IMR-90 (cell line): ENCODE measurements at regions not wholly inside any gene's neighbourhood (a gene's known extent, or its start where the extent isn't known, plus 50 kb on each side); places are given as distances from the start of the nearest gene placed in this dataset.

ENCODE experiments used
- ATAC-seq: fragments of 200-7000 bp; cut with Tn5 transposase; 2 replicates; pipeline ENCODE4 v1.9.1; 2020; ENCODE audit warnings: low read depth, mild to moderate bottlenecking, moderate library complexity
- BruUV-seq: library from RNA; stranded (reverse); fragments of 400-500 nt; replicated peaks from 2 replicates; lab custom pipeline; 2021; lab: Mats Ljungman, UMichigan
- CTCF ChIA-PET: fragments of 300-600 bp; formaldehyde crosslinking; extraction: SDS; loops from one replicate; lab custom pipeline; 2021; ENCODE audit warnings: antibody characterized with exemption; lab: Yijun Ruan, JAX
- POLR2A ChIA-PET: fragments of 300-600 bp; sonication (Branson Sonifier 250); formaldehyde crosslinking; loops from one replicate; lab custom pipeline; 2022; ENCODE audit warnings: antibody characterized with exemption; ENCODE audit not compliant: unreplicated experiment; lab: Charles Lee
- DNase-seq: peaks from one replicate; pipeline ENCODE4 v3.0.0; 2013
- H2AFZ ChIP-seq: replicated peaks from 2 replicates; pipeline ENCODE3; 2013; ENCODE audit warnings: low read length, mild to moderate bottlenecking; ENCODE audit not compliant: poor library complexity
- H2AK5ac ChIP-seq: 2 replicates; pipeline ENCODE4 v1.6.1; 2013; ENCODE audit warnings: low read depth, low read length, inconsistent platforms
- H2AK9ac ChIP-seq: replicated peaks from 2 replicates; pipeline ENCODE3; 2013; ENCODE audit warnings: mild to moderate bottlenecking, low read depth, low read length, moderate library complexity; ENCODE audit not compliant: poor library complexity
- H2BK120ac ChIP-seq: 2 replicates; pipeline ENCODE4 v1.6.1; 2013; ENCODE audit warnings: low read depth, low read length, inconsistent platforms
- H2BK15ac ChIP-seq: 3 replicates; pipeline ENCODE4 v1.6.1; 2013; ENCODE audit warnings: low read depth, low read length, inconsistent platforms
- H2BK20ac ChIP-seq: 2 replicates; pipeline ENCODE4 v1.6.1; 2013; ENCODE audit warnings: low read depth, mild to moderate bottlenecking, inconsistent platforms, low read length, moderate library complexity
- H2BK5ac ChIP-seq: 2 replicates; pipeline ENCODE4 v1.6.1; 2013; ENCODE audit warnings: mild to moderate bottlenecking, low read depth, low read length, inconsistent platforms; ENCODE audit not compliant: poor library complexity, severe bottlenecking
- H3K14ac ChIP-seq: replicated peaks from 2 replicates; pipeline ENCODE4 v1.6.1; 2013; ENCODE audit warnings: low read depth, low read length, inconsistent platforms
- H3K18ac ChIP-seq: 2 replicates; pipeline ENCODE4 v1.6.1; 2013; ENCODE audit warnings: low read depth, low read length, control low read depth
- H3K23ac ChIP-seq: 2 replicates; pipeline ENCODE4 v1.6.1; 2013; ENCODE audit warnings: low read depth, low read length, inconsistent platforms
- H3K27ac ChIP-seq: 2 replicates; pipeline ENCODE4 v1.5.1; 2013; ENCODE audit warnings: mild to moderate bottlenecking, control low read depth, low read length; ENCODE audit not compliant: insufficient read depth
- H3K27me3 ChIP-seq: 2 replicates; pipeline ENCODE4 v1.6.1; 2013; ENCODE audit warnings: low read length; ENCODE audit not compliant: control insufficient read depth, insufficient read depth
- H3K36me3 ChIP-seq: 2 replicates; pipeline ENCODE4 v1.6.1; 2013; ENCODE audit warnings: low read length, mixed read lengths; ENCODE audit not compliant: control insufficient read depth, insufficient read depth
- H3K4ac ChIP-seq: 2 replicates; pipeline ENCODE4 v1.6.1; 2013; ENCODE audit warnings: low read depth, low read length, inconsistent platforms
- H3K4me1 ChIP-seq: 2 replicates; pipeline ENCODE4 v1.6.1; 2013; ENCODE audit warnings: low read length, mixed read lengths; ENCODE audit not compliant: control insufficient read depth, insufficient read depth
- H3K4me2 ChIP-seq: 2 replicates; pipeline ENCODE4 v1.6.1; 2013; ENCODE audit warnings: low read depth, mild to moderate bottlenecking, control low read depth, low read length, moderate library complexity
- H3K4me3 ChIP-seq: 2 replicates; pipeline ENCODE4 v1.5.1; 2013; ENCODE audit warnings: low read depth, mild to moderate bottlenecking, control low read depth, low read length, moderate library complexity; ENCODE audit not compliant: insufficient read depth
- H3K56ac ChIP-seq: 2 replicates; pipeline ENCODE4 v1.6.1; 2013; ENCODE audit warnings: low read length, inconsistent platforms; ENCODE audit not compliant: insufficient read depth; ENCODE audit errors: extremely low read depth
- H3K79me1 ChIP-seq, 2 experiments: 2 replicates each; pipeline ENCODE4 v1.6.1; 2013; ENCODE audit warnings: low read length in 2 of 2, inconsistent platforms in 1 of 2, low read depth in 1 of 2
- H3K9ac ChIP-seq: 2 replicates; pipeline ENCODE4 v1.6.1; 2013; ENCODE audit warnings: low read depth, low read length, control low read depth
- H3K9me1 ChIP-seq: 2 replicates; pipeline ENCODE4 v1.6.1; 2013; ENCODE audit warnings: low read length, inconsistent platforms; ENCODE audit not compliant: insufficient read depth
- H3K9me3 ChIP-seq: 2 replicates; pipeline ENCODE4 v1.6.1; 2013; ENCODE audit warnings: low read length; ENCODE audit not compliant: control insufficient read depth, insufficient read depth
- H4K20me1 ChIP-seq: 2 replicates; pipeline ENCODE4 v1.6.1; 2013; ENCODE audit warnings: low read length, inconsistent platforms; ENCODE audit not compliant: insufficient read depth
- H4K5ac ChIP-seq: 2 replicates; pipeline ENCODE4 v1.6.1; 2013; ENCODE audit warnings: mild to moderate bottlenecking, low read depth, low read length, control low read depth
- H4K8ac ChIP-seq, 2 experiments: 2 replicates each; pipeline ENCODE4 v1.6.1; 2013; ENCODE audit warnings: low read depth in 2 of 2, low read length in 2 of 2, control low read depth in 1 of 2, inconsistent platforms in 1 of 2
- H4K91ac ChIP-seq: 2 replicates; pipeline ENCODE4 v1.6.1; 2013; ENCODE audit warnings: low read depth, low read length, inconsistent platforms; ENCODE audit not compliant: insufficient read depth
- CEBPB ChIP-seq: IDR thresholded peaks from 2 replicates; pipeline ENCODE4 v1.6.1; 2012; ENCODE audit warnings: low read depth, low read length, improper control_type of control experiment
- ELK1 ChIP-seq: fragments of 150-350 bp; IDR thresholded peaks from 2 replicates; pipeline ENCODE4 v1.6.1; 2016; ENCODE audit warnings: low read depth, mild to moderate bottlenecking, low read length, moderate library complexity, borderline replicate concordance
- FOS ChIP-seq: fragments of 150-350 bp; IDR thresholded peaks from 2 replicates; pipeline ENCODE4 v1.6.1; 2016; ENCODE audit warnings: low read depth, low read length
- MAFK ChIP-seq: IDR thresholded peaks from 2 replicates; pipeline ENCODE4 v1.6.1; 2012; ENCODE audit warnings: low read depth, low read length, improper control_type of control experiment
- MAZ ChIP-seq: IDR thresholded peaks from 2 replicates; pipeline ENCODE4 v1.6.1; 2012; ENCODE audit warnings: low read depth, mild to moderate bottlenecking, low read length, improper control_type of control experiment, moderate library complexity, borderline replicate concordance
- MXI1 ChIP-seq: IDR thresholded peaks from 2 replicates; pipeline ENCODE4 v1.6.1; 2012; ENCODE audit warnings: low read depth, mild to moderate bottlenecking, low read length, moderate library complexity, borderline replicate concordance
- RAD21 ChIP-seq: IDR thresholded peaks from 2 replicates; pipeline ENCODE4 v1.6.1; 2012; ENCODE audit warnings: low read length, improper control_type of control experiment
- RCOR1 ChIP-seq: IDR thresholded peaks from 2 replicates; pipeline ENCODE4 v1.6.1; 2012; ENCODE audit warnings: mild to moderate bottlenecking, low read length, improper control_type of control experiment; ENCODE audit not compliant: insufficient replicate concordance
- whole genome bisulfite sequencing, 2 experiments: methylation state at CpG; one replicate each; pipeline versions ENCODE4 v1.1.5 to v1.1.7; 2013; ENCODE audit warnings: missing lambda C conversion rate in 2 of 2; ENCODE audit not compliant: insufficient read length in 1 of 2; ENCODE audit errors: extremely low coverage in 2 of 2; 5-methylcytosine and 5-hydroxymethylcytosine counted together
- dilution Hi-C: fragments of 300-500 bp; cut with HindIII; formaldehyde crosslinking; loops from one replicate; pipeline ENCODE4 v1.14.3; 2018; ENCODE audit warnings: low sequenced_read_pairs; ENCODE audit not compliant: unreplicated experiment
- in situ Hi-C: fragments of 300-500 bp; cut with MboI; formaldehyde crosslinking; loops from 3 replicates; pipeline ENCODE4 v1.14.3; 2019; ENCODE audit warnings: low sequenced_read_pairs, inconsistent platforms, mixed read lengths
- intact Hi-C: fragments of 100-400 bp; cut with micrococcal nuclease; formaldehyde crosslinking; loops from 2 replicates; pipeline ENCODE4 v1.10.0; 2022
- TF ChIP-seq, protein P1 (sequence below): conservative IDR thresholded peaks from 2 replicates; pipeline ENCODE4 v1.5.1; 2012; ENCODE audit warnings: mild to moderate bottlenecking, low read depth, low read length, improper control_type of control experiment
- TF ChIP-seq, protein P2 (sequence below): fragments of 150-350 bp; IDR thresholded peaks from 2 replicates; pipeline ENCODE4 v1.6.1; 2017; ENCODE audit warnings: mild to moderate bottlenecking, antibody characterized with exemption, low read length, low read depth

DNA sequence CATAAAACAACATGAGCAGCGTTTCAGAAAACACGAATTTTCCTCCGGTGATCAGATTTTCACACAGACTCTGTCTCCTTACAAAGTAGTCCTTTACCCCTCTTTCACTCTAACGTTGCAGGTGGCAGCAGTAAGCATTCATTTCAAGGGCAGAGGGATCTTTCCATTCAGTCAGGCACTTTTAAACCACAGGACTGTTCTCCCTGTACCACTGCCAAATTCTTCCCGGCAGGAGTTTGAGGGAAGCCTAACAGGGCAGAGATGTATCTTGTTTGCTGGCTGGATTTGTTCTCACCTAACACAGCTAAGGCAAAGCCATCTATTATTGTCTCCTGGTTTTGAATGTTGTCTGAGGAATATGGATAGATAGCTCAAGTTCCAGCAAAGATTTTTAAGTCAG lies 1187.3 kb upstream of the SEL1L start:
- no TSS peak for BruUV-seq
- no peak overlapping the region for H4K5ac ChIP-seq
- no peak overlapping the region for H3K14ac ChIP-seq
- no peak overlapping the region for H2AK5ac ChIP-seq
- in situ Hi-C loops (no loop called here), intact Hi-C loops (no loop called here), dilution Hi-C loops (no loop called here)
- no peaks in the 10 kb centered on the region for H4K20me1 ChIP-seq
- H3K4me3 ChIP-seq = no peak overlapping the region
- no peaks in the 10 kb centered on the region for H3K79me1 ChIP-seq
- H3K36me3 ChIP-seq = no peaks in the 10 kb centered on the region
- H3K9me3 ChIP-seq = peaks cover 4% of the 10 kb centered on the region
- no peak overlapping the region for H2BK15ac ChIP-seq
- no peaks in the 10 kb centered on the region for H3K4me1 ChIP-seq
- no peak for TF ChIP-seq FOS
- no peak for TF ChIP-seq MAFK
- TF ChIP-seq MAZ = no peak
- no peak for TF ChIP-seq RCOR1
- TF ChIP-seq ELK1 = no peak
- no peak for TF ChIP-seq MXI1
- TF ChIP-seq, protein P1, sequence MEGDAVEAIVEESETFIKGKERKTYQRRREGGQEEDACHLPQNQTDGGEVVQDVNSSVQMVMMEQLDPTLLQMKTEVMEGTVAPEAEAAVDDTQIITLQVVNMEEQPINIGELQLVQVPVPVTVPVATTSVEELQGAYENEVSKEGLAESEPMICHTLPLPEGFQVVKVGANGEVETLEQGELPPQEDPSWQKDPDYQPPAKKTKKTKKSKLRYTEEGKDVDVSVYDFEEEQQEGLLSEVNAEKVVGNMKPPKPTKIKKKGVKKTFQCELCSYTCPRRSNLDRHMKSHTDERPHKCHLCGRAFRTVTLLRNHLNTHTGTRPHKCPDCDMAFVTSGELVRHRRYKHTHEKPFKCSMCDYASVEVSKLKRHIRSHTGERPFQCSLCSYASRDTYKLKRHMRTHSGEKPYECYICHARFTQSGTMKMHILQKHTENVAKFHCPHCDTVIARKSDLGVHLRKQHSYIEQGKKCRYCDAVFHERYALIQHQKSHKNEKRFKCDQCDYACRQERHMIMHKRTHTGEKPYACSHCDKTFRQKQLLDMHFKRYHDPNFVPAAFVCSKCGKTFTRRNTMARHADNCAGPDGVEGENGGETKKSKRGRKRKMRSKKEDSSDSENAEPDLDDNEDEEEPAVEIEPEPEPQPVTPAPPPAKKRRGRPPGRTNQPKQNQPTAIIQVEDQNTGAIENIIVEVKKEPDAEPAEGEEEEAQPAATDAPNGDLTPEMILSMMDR = no peak
- TF ChIP-seq RAD21 = no peak
- no peak for TF ChIP-seq CEBPB
- TF ChIP-seq, protein P2, sequence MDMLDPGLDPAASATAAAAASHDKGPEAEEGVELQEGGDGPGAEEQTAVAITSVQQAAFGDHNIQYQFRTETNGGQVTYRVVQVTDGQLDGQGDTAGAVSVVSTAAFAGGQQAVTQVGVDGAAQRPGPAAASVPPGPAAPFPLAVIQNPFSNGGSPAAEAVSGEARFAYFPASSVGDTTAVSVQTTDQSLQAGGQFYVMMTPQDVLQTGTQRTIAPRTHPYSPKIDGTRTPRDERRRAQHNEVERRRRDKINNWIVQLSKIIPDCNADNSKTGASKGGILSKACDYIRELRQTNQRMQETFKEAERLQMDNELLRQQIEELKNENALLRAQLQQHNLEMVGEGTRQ = no peak
- no peak overlapping the region for H3K4ac ChIP-seq
- H4K91ac ChIP-seq = no peak overlapping the region
- H2AK9ac ChIP-seq = no peak overlapping the region
- no peak overlapping the region for H3K23ac ChIP-seq
- H4K8ac ChIP-seq = no peak overlapping the region
- H3K18ac ChIP-seq = no peak overlapping the region
- H2AFZ ChIP-seq = no peak overlapping the region
- no peaks in the 10 kb centered on the region for H3K27me3 ChIP-seq
- no peaks in the 10 kb centered on the region for H3K9me1 ChIP-seq
- no peak overlapping the region for H2BK120ac ChIP-seq
- no peak overlapping the region for H2BK5ac ChIP-seq
- H2BK20ac ChIP-seq = no peak overlapping the region
- no peak for ATAC-seq
- no peak overlapping the region for H3K4me2 ChIP-seq
- WGBS, 2 experiments = 75% methylated on average over 3 of the region's 5 CpGs; no CpG with 5 or more reads in 1 of the 2 experiments
- POLR2A ChIA-PET = no interaction called here
- no peak for DNase-seq
- H3K9ac ChIP-seq = no peak overlapping the region
- H3K56ac ChIP-seq = no peak overlapping the region
- H3K27ac ChIP-seq = no peak overlapping the region
- CTCF ChIA-PET = no interaction called here
